ENCODE measurements at regions not wholly inside any gene's neighbourhood (a gene's known extent, or its start where the extent isn't known, plus 50 kb on each side); places are given as distances from the start of the nearest gene placed in this dataset.

DNA sequence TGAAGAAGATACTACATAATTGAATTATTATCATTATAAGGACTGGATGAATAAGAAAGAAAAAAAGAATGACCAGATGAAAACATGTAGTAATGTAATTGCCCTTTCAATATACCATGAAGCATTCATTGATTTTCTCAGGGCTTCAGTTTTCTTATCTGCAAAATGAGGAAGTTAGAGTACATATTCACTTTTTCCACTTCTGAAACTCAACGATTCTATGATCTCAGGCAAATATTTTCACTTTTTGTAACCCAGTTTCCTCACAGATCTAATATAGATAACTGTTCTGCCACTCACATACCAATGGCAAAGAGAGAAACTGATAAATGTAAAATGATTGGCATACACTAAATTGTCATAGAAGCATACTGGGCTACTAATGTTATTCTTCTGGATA is 856.6 kb upstream of the KLHL1 start:
- Histone ChIP-seq H4K5ac (ENCODE audit: insufficient read length, low read depth, low read length) (no peak overlapping the region), H4K20me1 (ENCODE audit: control insufficient read depth, insufficient read depth, insufficient read length) (no peaks in the 10 kb centered on the region), H3K14ac (ENCODE audit: insufficient read depth, low read length) (no peak overlapping the region), H3K23ac (ENCODE audit: insufficient read length, low read depth, low read length) (no peak overlapping the region), H3K56ac (ENCODE audit: insufficient read length, low read depth, low read length) (no peak overlapping the region), H3K4me1 (ENCODE audit: insufficient read depth, low read length) (no peaks in the 10 kb centered on the region), H3K79me2 (ENCODE audit: insufficient read depth, low read length) (no peaks in the 10 kb centered on the region), H3T11ph (ENCODE audit: low read length) (no peak overlapping the region), H3K27ac (ENCODE audit: insufficient read length, low read depth, low read length) (no peak overlapping the region), H2BK120ac (ENCODE audit: low read depth, low read length, poor library complexity, severe bottlenecking) (no peak overlapping the region), H2BK20ac (ENCODE audit: low read depth, low read length, poor library complexity, severe bottlenecking) (no peak overlapping the region), H3K79me1 (ENCODE audit: insufficient read depth, low read depth, low read length, poor library complexity, severe bottlenecking) (no peaks in the 10 kb centered on the region), H3K27me3 (ENCODE audit: insufficient read depth, low read length) (no peaks in the 10 kb centered on the region), H3K18ac (ENCODE audit: insufficient read length, low read depth, low read length) (no peak overlapping the region), H2BK12ac (ENCODE audit: insufficient read length, low read depth, low read length) (no peak overlapping the region), H3K9ac (ENCODE audit: extremely low read depth, insufficient read length, low read length) (no peak overlapping the region), H3K9me3 (ENCODE audit: control insufficient read depth, low read depth, low read length) (no peaks in the 10 kb centered on the region), H3K4me2 (ENCODE audit: insufficient read depth, insufficient read length, low read length) (no peak overlapping the region), H3K4ac (ENCODE audit: low read depth, low read length) (no peak overlapping the region), H3K23me2 (ENCODE audit: insufficient read length, low read depth, low read length, poor library complexity, severe bottlenecking) (no peaks in the 10 kb centered on the region), H2AK5ac (ENCODE audit: insufficient read length, low read length) (no peak overlapping the region), H2BK5ac (ENCODE audit: insufficient read length, low read length) (no peak overlapping the region), H2BK15ac (ENCODE audit: low read depth, low read length) (no peak overlapping the region), H4K91ac (ENCODE audit: insufficient read length, low read depth, low read length) (no peak overlapping the region), H2AFZ (ENCODE audit: low read length) (no peak overlapping the region), H4K8ac (replicated peaks; ENCODE audit: insufficient read length, low read depth, low read length) (no peak overlapping the region)
- TF ChIP-seq, protein P1, sequence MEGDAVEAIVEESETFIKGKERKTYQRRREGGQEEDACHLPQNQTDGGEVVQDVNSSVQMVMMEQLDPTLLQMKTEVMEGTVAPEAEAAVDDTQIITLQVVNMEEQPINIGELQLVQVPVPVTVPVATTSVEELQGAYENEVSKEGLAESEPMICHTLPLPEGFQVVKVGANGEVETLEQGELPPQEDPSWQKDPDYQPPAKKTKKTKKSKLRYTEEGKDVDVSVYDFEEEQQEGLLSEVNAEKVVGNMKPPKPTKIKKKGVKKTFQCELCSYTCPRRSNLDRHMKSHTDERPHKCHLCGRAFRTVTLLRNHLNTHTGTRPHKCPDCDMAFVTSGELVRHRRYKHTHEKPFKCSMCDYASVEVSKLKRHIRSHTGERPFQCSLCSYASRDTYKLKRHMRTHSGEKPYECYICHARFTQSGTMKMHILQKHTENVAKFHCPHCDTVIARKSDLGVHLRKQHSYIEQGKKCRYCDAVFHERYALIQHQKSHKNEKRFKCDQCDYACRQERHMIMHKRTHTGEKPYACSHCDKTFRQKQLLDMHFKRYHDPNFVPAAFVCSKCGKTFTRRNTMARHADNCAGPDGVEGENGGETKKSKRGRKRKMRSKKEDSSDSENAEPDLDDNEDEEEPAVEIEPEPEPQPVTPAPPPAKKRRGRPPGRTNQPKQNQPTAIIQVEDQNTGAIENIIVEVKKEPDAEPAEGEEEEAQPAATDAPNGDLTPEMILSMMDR (conservative IDR thresholded peaks at IDR 0.05), result no peak
- H3K4me1 Mint-ChIP-seq, result no peaks in the 10 kb centered on the region
- no peak overlapping the region for H3K27ac Mint-ChIP-seq
- H3K36me3 Mint-ChIP-seq (ENCODE audit: insufficient read depth in 1 of 3, low read depth in 3 of 3), result no peaks in the 10 kb centered on the region
- DNase-seq, result no peak
- WGBS (ENCODE audit: extremely low coverage, insufficient read length, low lambda C conversion rate), result no CpG with 5 or more reads among the region's 1 CpG
- H3K4me3 Mint-ChIP-seq, result no peak overlapping the region
- no peaks in the 10 kb centered on the region for H3K27me3 Mint-ChIP-seq (ENCODE audit: low read depth)
- H3K9me3 Mint-ChIP-seq, result no peaks in the 10 kb centered on the region
